SJCRH30 (cell line): ENCODE measurements at regions not wholly inside any gene's neighbourhood (a gene's known extent, or its start where the extent isn't known, plus 50 kb on each side); places are given as distances from the start of the nearest gene placed in this dataset.

Experiments
- DNase-seq, 2 experiments: peaks; one replicate each; pipeline ENCODE4 v3.0.0-alpha.2; 2015 to 2020
- H3K27ac ChIP-seq: fragments of 250-450 bp; sonication (Bioruptor Pico); 2 replicates; pipeline ENCODE4 v1.5.1; 2020; ENCODE audit warnings: mild to moderate bottlenecking, moderate library complexity
- H3K27me3 ChIP-seq: fragments of 250-450 bp; sonication (Bioruptor Pico); 2 replicates; pipeline ENCODE4 v1.5.1; 2020; ENCODE audit warnings: mild to moderate bottlenecking, moderate library complexity
- H3K36me3 ChIP-seq: fragments of 250-450 bp; sonication (Bioruptor Pico); 2 replicates; pipeline ENCODE4 v1.5.1; 2020; ENCODE audit warnings: mild to moderate bottlenecking, moderate library complexity
- H3K4me1 ChIP-seq: fragments of 250-450 bp; sonication (Bioruptor Pico); 2 replicates; pipeline ENCODE4 v1.5.1; 2020; ENCODE audit warnings: mild to moderate bottlenecking, moderate library complexity
- H3K4me3 ChIP-seq: fragments of 250-450 bp; sonication (Bioruptor Pico); 2 replicates; pipeline ENCODE4 v1.5.1; 2020; ENCODE audit warnings: mild to moderate bottlenecking, moderate library complexity
- H3K9me3 ChIP-seq: fragments of 250-450 bp; sonication (Bioruptor Pico); replicated peaks from 2 replicates; pipeline ENCODE4 v1.5.1; 2020; ENCODE audit warnings: mild to moderate bottlenecking, moderate library complexity

GRCh38 chr13:63605403-63605802 lies 2189.8 kb upstream of the PCDH20 start:
- H3K4me3 ChIP-seq, result no peak overlapping the region
- no peaks in the 10 kb centered on the region for H3K27me3 ChIP-seq

GRCh38 chr13:63595811-63596210 lies 2180.2 kb upstream of the PCDH20 start:
- no peaks in the 10 kb centered on the region for H3K36me3 ChIP-seq
- no peaks in the 10 kb centered on the region for H3K9me3 ChIP-seq
- H3K4me3 ChIP-seq, result no peak overlapping the region
- H3K4me1 ChIP-seq, result no peaks in the 10 kb centered on the region
- no peak for DNase-seq
- no peak overlapping the region for H3K27ac ChIP-seq
- H3K27me3 ChIP-seq, result no peaks in the 10 kb centered on the region

More at GRCh38 chr13:63605403-63605802, 2189.8 kb upstream of the PCDH20 start:
- no peaks in the 10 kb centered on the region for H3K9me3 ChIP-seq
- H3K27ac ChIP-seq, result no peak overlapping the region
- no peaks in the 10 kb centered on the region for H3K36me3 ChIP-seq
- DNase-seq, result no peak
- no peaks in the 10 kb centered on the region for H3K4me1 ChIP-seq

DNA sequence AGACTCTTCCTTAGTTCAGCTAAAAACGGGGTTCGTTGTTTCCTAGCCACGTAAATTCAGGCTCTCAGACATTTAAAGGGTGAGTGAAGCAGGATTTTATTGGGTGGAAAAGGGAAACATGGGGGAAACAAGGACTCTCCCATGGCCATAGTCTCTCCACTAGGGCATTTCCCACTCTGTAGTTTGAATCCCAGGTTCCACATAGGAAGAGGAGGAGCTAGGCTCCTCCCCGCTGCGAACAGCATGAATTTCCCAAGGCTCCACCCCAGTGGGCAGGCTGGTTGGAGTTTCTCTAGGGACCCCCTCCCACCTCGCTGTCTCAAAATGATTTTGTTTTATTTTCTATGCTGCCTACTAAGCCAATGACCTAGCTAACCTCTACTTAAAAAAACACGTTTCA lies 2170.8 kb upstream of the PCDH20 start:
- H3K27ac ChIP-seq, result no peak overlapping the region
- H3K27me3 ChIP-seq, result no peaks in the 10 kb centered on the region
- no peak for DNase-seq
- H3K36me3 ChIP-seq, result no peaks in the 10 kb centered on the region
- H3K4me3 ChIP-seq, result no peak overlapping the region
- H3K9me3 ChIP-seq, result no peaks in the 10 kb centered on the region
- H3K4me1 ChIP-seq, result peaks cover 6% of the 10 kb centered on the region

DNA sequence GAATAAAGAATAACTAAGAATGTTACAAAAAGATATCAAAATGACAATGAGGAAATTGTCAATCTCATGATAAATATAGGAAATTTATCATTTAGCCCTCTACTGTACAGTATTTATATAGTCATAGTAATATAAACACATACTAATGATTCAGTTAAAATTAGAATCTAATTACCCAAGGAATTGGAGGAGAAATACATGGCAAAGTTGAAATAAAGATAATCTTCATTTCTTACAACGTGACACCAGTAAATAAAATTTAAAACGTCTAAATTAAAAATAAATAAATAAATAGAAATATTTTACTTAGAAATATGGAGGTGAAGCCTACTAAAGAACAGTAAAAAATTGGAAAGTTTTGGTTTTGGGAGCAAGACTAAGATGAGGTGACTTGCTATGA lies 2163.1 kb upstream of the PCDH20 start:
- Histone ChIP-seq H3K27ac (no peak overlapping the region), H3K27me3 (no peaks in the 10 kb centered on the region), H3K4me3 (no peak overlapping the region), H3K36me3 (no peaks in the 10 kb centered on the region), H3K4me1 (peaks cover 6% of the 10 kb centered on the region; the same call in 1 of the 2 replicates), H3K9me3 (no peaks in the 10 kb centered on the region)
- no peak for DNase-seq

GRCh38 chr13:63567031-63567430 lies 2151.4 kb upstream of the PCDH20 start:
- Histone ChIP-seq H3K4me1 (no peaks in the 10 kb centered on the region), H3K9me3 (no peaks in the 10 kb centered on the region), H3K27me3 (no peaks in the 10 kb centered on the region), H3K36me3 (no peaks in the 10 kb centered on the region), H3K27ac (no peak overlapping the region), H3K4me3 (no peak overlapping the region)
- no peak for DNase-seq

DNA sequence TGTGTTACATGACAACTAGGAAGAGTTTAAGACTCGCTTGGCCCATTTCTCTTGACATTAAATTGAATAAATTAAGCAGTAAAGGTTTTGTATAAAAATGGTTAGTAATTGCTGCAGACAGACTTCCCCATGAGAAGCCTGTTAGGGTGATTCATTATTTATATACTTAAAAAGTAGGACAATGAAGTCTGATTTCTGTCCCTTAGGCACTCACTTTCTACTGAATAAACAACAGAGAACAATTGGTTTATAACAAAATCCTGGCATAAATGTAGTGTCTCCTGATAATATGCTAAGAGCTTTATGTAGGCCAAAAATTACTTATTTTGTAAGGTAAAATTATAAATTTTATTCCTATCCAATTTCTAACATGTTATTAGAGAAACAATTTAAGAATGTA lies 2138.5 kb upstream of the PCDH20 start:
- H3K9me3 ChIP-seq, result no peaks in the 10 kb centered on the region
- no peaks in the 10 kb centered on the region for H3K36me3 ChIP-seq
- H3K27ac ChIP-seq, result no peak overlapping the region
- DNase-seq, result no peak
- no peaks in the 10 kb centered on the region for H3K27me3 ChIP-seq
- H3K4me3 ChIP-seq, result no peak overlapping the region
- no peaks in the 10 kb centered on the region for H3K4me1 ChIP-seq

DNA sequence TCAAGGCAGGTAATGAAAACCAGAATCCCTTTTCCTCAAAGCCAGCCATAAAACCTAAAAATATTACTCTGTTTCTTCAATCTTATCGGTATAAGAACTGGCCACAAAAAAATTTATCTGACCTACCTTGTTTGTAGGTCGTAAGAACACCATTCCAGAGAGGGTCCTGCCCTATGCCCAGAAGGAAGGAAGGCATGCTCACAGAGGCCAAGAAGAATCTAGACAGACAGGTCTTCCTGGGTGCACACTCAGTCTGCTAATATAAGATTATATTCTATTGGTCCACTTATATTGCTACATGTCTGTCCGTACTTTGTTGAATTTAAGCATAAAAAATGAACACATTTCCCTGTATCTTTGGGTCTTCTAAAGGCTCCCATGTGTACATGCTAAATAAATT lies 2136.1 kb upstream of the PCDH20 start:
- H3K27me3 ChIP-seq, result no peaks in the 10 kb centered on the region
- no peak overlapping the region for H3K4me3 ChIP-seq
- no peak for DNase-seq
- no peak overlapping the region for H3K27ac ChIP-seq
- H3K4me1 ChIP-seq, result no peaks in the 10 kb centered on the region
- no peaks in the 10 kb centered on the region for H3K36me3 ChIP-seq
- no peaks in the 10 kb centered on the region for H3K9me3 ChIP-seq

GRCh38 chr13:63546524-63546923 lies 2130.9 kb upstream of the PCDH20 start:
- no peak for DNase-seq
- Histone ChIP-seq H3K4me1 (no peaks in the 10 kb centered on the region), H3K27ac (no peak overlapping the region), H3K36me3 (no peaks in the 10 kb centered on the region), H3K4me3 (no peak overlapping the region), H3K27me3 (no peaks in the 10 kb centered on the region), H3K9me3 (no peaks in the 10 kb centered on the region)

GRCh38 chr13:63542770-63543169 lies 2127.1 kb upstream of the PCDH20 start:
- Histone ChIP-seq H3K4me3 (no peak overlapping the region), H3K27me3 (no peaks in the 10 kb centered on the region), H3K27ac (no peak overlapping the region), H3K36me3 (no peaks in the 10 kb centered on the region), H3K4me1 (no peaks in the 10 kb centered on the region), H3K9me3 (no peaks in the 10 kb centered on the region)
- no peak for DNase-seq

GRCh38 chr13:63541336-63541735 lies 2125.7 kb upstream of the PCDH20 start:
- H3K27ac ChIP-seq, result no peak overlapping the region
- no peaks in the 10 kb centered on the region for H3K36me3 ChIP-seq
- no peak overlapping the region for H3K4me3 ChIP-seq
- H3K27me3 ChIP-seq, result no peaks in the 10 kb centered on the region
- H3K4me1 ChIP-seq, result no peaks in the 10 kb centered on the region
- no peak for DNase-seq
- H3K9me3 ChIP-seq, result no peaks in the 10 kb centered on the region

- H3K9me3 ChIP-seq, result no peaks in the 10 kb centered on the region
- no peaks in the 10 kb centered on the region for H3K27me3 ChIP-seq
- H3K27ac ChIP-seq, result no peak overlapping the region
- no peaks in the 10 kb centered on the region for H3K4me1 ChIP-seq
- DNase-seq, result no peak
- H3K36me3 ChIP-seq, result no peaks in the 10 kb centered on the region
- H3K4me3 ChIP-seq, result no peak overlapping the region
These were observed 2124.4 kb upstream of the PCDH20 start for GRCh38 chr13:63540061-63540460.

GRCh38 chr13:63517371-63517770 lies 2101.7 kb upstream of the PCDH20 start:
- no peak overlapping the region for H3K27ac ChIP-seq
- no peak overlapping the region for H3K4me3 ChIP-seq
- H3K9me3 ChIP-seq, result no peaks in the 10 kb centered on the region
- no peaks in the 10 kb centered on the region for H3K27me3 ChIP-seq
- DNase-seq, result peak; percentile 6 to 52
- H3K4me1 ChIP-seq, result no peaks in the 10 kb centered on the region
- no peaks in the 10 kb centered on the region for H3K36me3 ChIP-seq

GRCh38 chr13:63516124-63516523 lies 2100.5 kb upstream of the PCDH20 start:
- Histone ChIP-seq H3K36me3 (no peaks in the 10 kb centered on the region), H3K27me3 (no peaks in the 10 kb centered on the region), H3K27ac (no peak overlapping the region), H3K4me1 (no peaks in the 10 kb centered on the region), H3K4me3 (no peak overlapping the region), H3K9me3 (no peaks in the 10 kb centered on the region)
- DNase-seq, result no peak

GRCh38 chr13:63514886-63515285 lies 2099.2 kb upstream of the PCDH20 start:
- Histone ChIP-seq H3K27me3 (no peaks in the 10 kb centered on the region), H3K4me1 (no peaks in the 10 kb centered on the region), H3K9me3 (no peaks in the 10 kb centered on the region), H3K36me3 (no peaks in the 10 kb centered on the region), H3K4me3 (no peak overlapping the region), H3K27ac (no peak overlapping the region)
- no peak for DNase-seq

- DNase-seq, result no peak
- H3K4me1 ChIP-seq, result no peaks in the 10 kb centered on the region
These were observed 2096.4 kb upstream of the PCDH20 start for GRCh38 chr13:63512095-63512494.

GRCh38 chr13:63501702-63502101 lies 2086.1 kb upstream of the PCDH20 start:
- Histone ChIP-seq H3K4me1 (no peaks in the 10 kb centered on the region), H3K27ac (no peak overlapping the region), H3K4me3 (no peak overlapping the region), H3K36me3 (no peaks in the 10 kb centered on the region), H3K27me3 (no peaks in the 10 kb centered on the region), H3K9me3 (no peaks in the 10 kb centered on the region)
- no peak for DNase-seq

More at GRCh38 chr13:63512095-63512494, 2096.4 kb upstream of the PCDH20 start:
- Histone ChIP-seq H3K4me3 (no peak overlapping the region), H3K36me3 (no peaks in the 10 kb centered on the region), H3K9me3 (no peaks in the 10 kb centered on the region), H3K27me3 (no peaks in the 10 kb centered on the region), H3K27ac (no peak overlapping the region)

DNA sequence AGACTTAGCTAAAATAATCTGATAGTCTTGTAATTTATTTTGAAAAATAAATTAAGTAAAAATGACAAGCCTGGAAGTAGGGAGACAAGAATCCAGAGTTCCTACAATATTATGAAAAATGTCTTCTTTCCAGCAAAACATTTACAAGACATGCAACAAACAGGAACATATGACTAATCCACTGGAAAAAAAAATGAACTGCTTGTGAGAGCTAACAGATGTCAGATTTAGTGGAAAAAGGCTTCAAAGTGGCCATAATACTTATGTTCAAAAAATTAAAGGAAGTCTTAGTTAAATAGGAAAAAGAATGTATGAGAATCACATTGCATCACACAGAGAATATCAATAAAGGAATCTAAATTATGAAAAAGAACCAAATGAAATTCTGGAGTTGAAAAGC lies 2082.0 kb upstream of the PCDH20 start:
- no peak for DNase-seq
- no peaks in the 10 kb centered on the region for H3K9me3 ChIP-seq
- H3K27ac ChIP-seq, result no peak overlapping the region
- no peaks in the 10 kb centered on the region for H3K27me3 ChIP-seq
- no peaks in the 10 kb centered on the region for H3K36me3 ChIP-seq
- no peaks in the 10 kb centered on the region for H3K4me1 ChIP-seq
- no peak overlapping the region for H3K4me3 ChIP-seq
